Right atrium auricular region (tissue), 2 donors: ENCODE measurements at regions not wholly inside any gene's neighbourhood (a gene's known extent, or its start where the extent isn't known, plus 50 kb on each side); places are given as distances from the start of the nearest gene placed in this dataset.
"Not testable (repeated sequence)": the region's sequence is repeated elsewhere in the genome, so short reads cannot be mapped to it uniquely, and the experiment has no call there.

Experiments
- DNase-seq: peaks from one replicate; pipeline ENCODE4 v3.0.0-alpha.2; 2019; ENCODE audit warnings: low spot score
- H3K27ac ChIP-seq, 2 donors: fragments of 200-600 bp; sonication (generic); 1 replicate in 1 of 2; 2 replicates in 1 of 2; pipeline ENCODE4 v1.5.1; 2016 to 2019
- H3K27me3 ChIP-seq, 2 donors: fragments of 200-600 bp; sonication (generic); one replicate each; pipeline versions ENCODE4 v1.5.1 to v1.6.0; 2017 to 2019
- H3K36me3 ChIP-seq: fragments of 200-600 bp; sonication (generic); one replicate; pipeline ENCODE4 v1.5.1; 2016
- H3K4me1 ChIP-seq, 2 donors: fragments of 200-600 bp; sonication (generic); one replicate each; pipeline versions ENCODE4 v1.5.1 to v1.6.0; 2017 to 2019
- H3K4me3 ChIP-seq, 2 donors: fragments of 200-600 bp; sonication (generic); 1 replicate in 1 of 2; 2 replicates in 1 of 2; pipeline ENCODE4 v1.5.1; 2017 to 2019; ENCODE audit warnings: mild to moderate bottlenecking in 1 of 2, moderate library complexity in 1 of 2
- H3K9me3 ChIP-seq, 2 donors: fragments of 200-600 bp; sonication (generic); one replicate each; pipeline ENCODE4 v1.5.1; 2019
- TF ChIP-seq, protein P1 (sequence below), 2 donors: fragments of 200-600 bp; sonication (generic); IDR thresholded peaks; one replicate each; pipeline ENCODE4 v1.5.1; 2019; ENCODE audit warnings: antibody characterized with exemption in 2 of 2

DNA sequence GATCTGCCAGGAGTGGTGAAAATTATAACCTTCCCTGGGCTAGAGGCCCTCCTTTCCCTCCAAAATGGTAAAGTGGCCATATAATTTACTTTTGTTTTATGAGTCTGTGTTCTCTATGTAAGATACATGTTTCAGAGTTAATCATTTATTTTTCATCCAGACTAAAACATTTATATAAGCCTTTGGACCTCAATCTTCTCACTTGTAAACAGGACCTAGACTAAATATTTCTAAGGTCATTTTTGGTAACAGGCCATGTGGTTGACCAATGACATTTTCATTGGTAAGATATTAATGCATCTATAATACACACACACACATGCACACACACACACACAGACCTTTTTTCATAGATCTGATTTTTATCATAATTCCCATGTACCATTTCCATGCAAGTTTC is 79.7 kb upstream of the KCTD1 start:
- TF ChIP-seq, protein P1, sequence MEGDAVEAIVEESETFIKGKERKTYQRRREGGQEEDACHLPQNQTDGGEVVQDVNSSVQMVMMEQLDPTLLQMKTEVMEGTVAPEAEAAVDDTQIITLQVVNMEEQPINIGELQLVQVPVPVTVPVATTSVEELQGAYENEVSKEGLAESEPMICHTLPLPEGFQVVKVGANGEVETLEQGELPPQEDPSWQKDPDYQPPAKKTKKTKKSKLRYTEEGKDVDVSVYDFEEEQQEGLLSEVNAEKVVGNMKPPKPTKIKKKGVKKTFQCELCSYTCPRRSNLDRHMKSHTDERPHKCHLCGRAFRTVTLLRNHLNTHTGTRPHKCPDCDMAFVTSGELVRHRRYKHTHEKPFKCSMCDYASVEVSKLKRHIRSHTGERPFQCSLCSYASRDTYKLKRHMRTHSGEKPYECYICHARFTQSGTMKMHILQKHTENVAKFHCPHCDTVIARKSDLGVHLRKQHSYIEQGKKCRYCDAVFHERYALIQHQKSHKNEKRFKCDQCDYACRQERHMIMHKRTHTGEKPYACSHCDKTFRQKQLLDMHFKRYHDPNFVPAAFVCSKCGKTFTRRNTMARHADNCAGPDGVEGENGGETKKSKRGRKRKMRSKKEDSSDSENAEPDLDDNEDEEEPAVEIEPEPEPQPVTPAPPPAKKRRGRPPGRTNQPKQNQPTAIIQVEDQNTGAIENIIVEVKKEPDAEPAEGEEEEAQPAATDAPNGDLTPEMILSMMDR (IDR thresholded peaks at IDR 0.05) = no peak
- H3K36me3 ChIP-seq = no peaks in the 10 kb centered on the region
- no peak overlapping the region for H3K4me3 ChIP-seq
- no peak for DNase-seq
- H3K27me3 ChIP-seq = no peaks in the 10 kb centered on the region
- H3K27ac ChIP-seq = no peak overlapping the region
- no peaks in the 10 kb centered on the region for H3K4me1 ChIP-seq
- H3K9me3 ChIP-seq = no peaks in the 10 kb centered on the region

GRCh38 chr18:26624443-26624842 is 76.1 kb upstream of the KCTD1 start:
- DNase-seq = no peak
- TF ChIP-seq, protein P1 (IDR thresholded peaks at IDR 0.05) = no peak
- H3K36me3 ChIP-seq = no peaks in the 10 kb centered on the region
- H3K4me1 ChIP-seq = peaks cover 0 to 5% of the 10 kb centered on the region in 2 donors
- H3K4me3 ChIP-seq = no peak overlapping the region
- H3K27ac ChIP-seq = no peak overlapping the region
- H3K9me3 ChIP-seq = no peaks in the 10 kb centered on the region
- no peaks in the 10 kb centered on the region for H3K27me3 ChIP-seq

GRCh38 chr18:26623314-26623713 is 75.0 kb upstream of the KCTD1 start:
- not testable (repeated sequence) for H3K36me3 ChIP-seq, H3K27me3 ChIP-seq, H3K4me1 ChIP-seq, H3K27ac ChIP-seq, H3K4me3 ChIP-seq, DNase-seq, H3K9me3 ChIP-seq

- Histone ChIP-seq H3K27me3 (no peaks in the 10 kb centered on the region), H3K36me3 (no peaks in the 10 kb centered on the region), H3K9me3 (no peaks in the 10 kb centered on the region), H3K4me1 (peaks cover 0 to 5% of the 10 kb centered on the region in 2 donors), H3K27ac (no peak overlapping the region), H3K4me3 (no peak overlapping the region)
- TF ChIP-seq, protein P1 (IDR thresholded peaks at IDR 0.05) = peak; percentile 58 to 79
- DNase-seq = peak; percentile 69
Measured at GRCh38 chr18:26621161-26622026, 73.0 kb upstream of the KCTD1 start.

DNA sequence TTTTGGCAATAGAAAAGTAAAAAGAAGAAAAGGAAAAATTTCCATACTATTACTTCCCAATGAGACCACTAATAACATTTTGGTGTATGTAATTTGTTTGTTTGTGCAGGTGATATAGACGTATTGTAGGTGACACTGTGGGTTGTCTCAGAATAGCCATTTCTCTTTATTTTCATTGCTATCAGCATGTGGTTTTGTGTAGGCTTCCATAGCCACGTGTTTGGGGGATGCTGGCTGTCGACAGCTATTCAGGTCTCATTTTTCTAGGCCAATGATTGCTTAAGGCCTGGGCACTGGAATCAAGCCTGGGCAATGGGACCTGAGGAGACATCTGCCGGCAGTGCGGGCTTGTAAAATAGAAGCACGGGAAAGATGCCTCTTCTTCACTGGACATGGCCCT is 71.0 kb upstream of the KCTD1 start:
- Histone ChIP-seq H3K27me3 (no peaks in the 10 kb centered on the region), H3K4me1 (peaks cover 0 to 5% of the 10 kb centered on the region in 2 donors), H3K36me3 (no peaks in the 10 kb centered on the region), H3K27ac (no peak overlapping the region), H3K4me3 (no peak overlapping the region), H3K9me3 (no peaks in the 10 kb centered on the region)
- no peak for DNase-seq
- TF ChIP-seq, protein P1 (IDR thresholded peaks at IDR 0.05) = no peak

- no peaks in the 10 kb centered on the region for H3K9me3 ChIP-seq
- DNase-seq = no peak
- no peak overlapping the region for H3K27ac ChIP-seq
- no peaks in the 10 kb centered on the region for H3K27me3 ChIP-seq
- no peak overlapping the region for H3K4me3 ChIP-seq
- no peaks in the 10 kb centered on the region for H3K36me3 ChIP-seq
- TF ChIP-seq, protein P1 (IDR thresholded peaks at IDR 0.05) = no peak
- H3K4me1 ChIP-seq = peaks cover 0 to 5% of the 10 kb centered on the region in 2 donors
Measured at GRCh38 chr18:26618135-26618534, 69.8 kb upstream of the KCTD1 start.
